Natural killer cell (primary cell): ENCODE measurements at regions not wholly inside any gene's neighbourhood (a gene's known extent, or its start where the extent isn't known, plus 50 kb on each side); places are given as distances from the start of the nearest gene placed in this dataset.

ENCODE experiments used
- ATAC-seq, 3 donors: fragments of 150-1000 bp in 2 of 3; fragments of 200-7000 bp in 1 of 3; cut with Tn5 transposase; 1 replicate in 1 of 3; 2 replicates in 2 of 3; pipeline ENCODE4 v1.10.0; 2021; ENCODE audit warnings: mild to moderate bottlenecking in 2 of 3, moderate library complexity in 2 of 3
- DNase-seq, 2 donors: peaks; one replicate each; pipeline versions ENCODE4 v3.0.0 to v3.0.0-alpha.2; 2013 to 2021; ENCODE audit warnings: mixed read lengths in 1 of 2
- H3K27ac ChIP-seq: one replicate; pipeline ENCODE4 v1.5.1; 2013; ENCODE audit warnings: mild to moderate bottlenecking, low read length
- H3K27me3 ChIP-seq: one replicate; pipeline ENCODE4 v1.6.1; 2013; ENCODE audit warnings: low read length; ENCODE audit not compliant: control insufficient read depth, insufficient read depth
- H3K36me3 ChIP-seq: one replicate; pipeline ENCODE4 v1.6.1; 2013; ENCODE audit warnings: low read length; ENCODE audit not compliant: control insufficient read depth, insufficient read depth
- H3K4me1 ChIP-seq: one replicate; pipeline ENCODE4 v1.6.1; 2013; ENCODE audit warnings: low read length; ENCODE audit not compliant: control insufficient read depth, insufficient read depth
- H3K4me3 ChIP-seq: one replicate; pipeline ENCODE4 v1.5.1; 2013; ENCODE audit warnings: low read length
- H3K9me3 ChIP-seq: one replicate; pipeline ENCODE4 v1.6.1; 2013; ENCODE audit warnings: low read length; ENCODE audit not compliant: control insufficient read depth, insufficient read depth
- H3K27ac Mint-ChIP-seq, 2 donors: one replicate each; pipeline ENCODE4 v1.8.0; 2022; ENCODE audit warnings: mild to moderate bottlenecking in 2 of 2, mixed read lengths in 2 of 2, moderate library complexity in 1 of 2
- H3K27me3 Mint-ChIP-seq, 2 donors: one replicate each; pipeline ENCODE4 v1.8.0; 2022; ENCODE audit warnings: low read depth in 2 of 2, mixed read lengths in 2 of 2
- H3K36me3 Mint-ChIP-seq: one replicate; pipeline ENCODE4 v1.8.0; 2022; ENCODE audit warnings: mixed read lengths
- H3K4me1 Mint-ChIP-seq, 2 donors: one replicate each; pipeline ENCODE4 v1.8.0; 2022; ENCODE audit warnings: mixed read lengths in 2 of 2
- H3K4me3 Mint-ChIP-seq: one replicate; pipeline ENCODE4 v1.8.0; 2022; ENCODE audit warnings: mild to moderate bottlenecking, moderate library complexity, mixed read lengths
- H3K9me3 Mint-ChIP-seq, 2 donors: one replicate each; pipeline ENCODE4 v1.8.0; 2022; ENCODE audit warnings: mixed read lengths in 2 of 2
- CTCF ChIP-seq: fragments of 200-600 bp; IDR thresholded peaks from one replicate; pipeline ENCODE4 v1.8.0; 2022; ENCODE audit warnings: antibody characterized with exemption
- WGBS: methylation state at CpG from one replicate; pipeline ENCODE4 v1.1.7; 2013; ENCODE audit warnings: missing lambda C conversion rate; ENCODE audit not compliant: insufficient coverage; 5-methylcytosine and 5-hydroxymethylcytosine counted together
- intact Hi-C: fragments of 100-400 bp; cut with micrococcal nuclease; formaldehyde crosslinking; loops from one replicate; pipeline ENCODE4 v1.14.2; 2022

GRCh38 chr4:138513535-138513934 is 271.4 kb upstream of the SLC7A11 start:
- Mint-ChIP-seq H3K27me3 (no peaks in the 10 kb centered on the region), H3K27ac (no peak overlapping the region), H3K36me3 (no peaks in the 10 kb centered on the region), H3K4me3 (no peak overlapping the region), H3K9me3 (peaks cover 6 to 11% of the 10 kb centered on the region in 2 donors), H3K4me1 (no peaks in the 10 kb centered on the region)
- no peak for ATAC-seq
- Histone ChIP-seq H3K27me3 (no peaks in the 10 kb centered on the region), H3K9me3 (no peaks in the 10 kb centered on the region), H3K27ac (no peak overlapping the region), H3K4me3 (no peak overlapping the region), H3K36me3 (no peaks in the 10 kb centered on the region), H3K4me1 (no peaks in the 10 kb centered on the region)
- TF ChIP-seq CTCF, result no peak
- WGBS, result 85% methylated on average over 1 of the region's 1 CpG
- intact Hi-C loops, result no loop called here
- DNase-seq, result no peak

GRCh38 chr4:138512756-138513155 is 270.6 kb upstream of the SLC7A11 start:
- DNase-seq (no peak), ATAC-seq (no peak)
- H3K4me1 ChIP-seq, result no peaks in the 10 kb centered on the region
- H3K36me3 ChIP-seq, result no peaks in the 10 kb centered on the region
- no peak overlapping the region for H3K4me3 Mint-ChIP-seq
- peaks cover 8 to 11% of the 10 kb centered on the region in 2 donors for H3K9me3 Mint-ChIP-seq
- intact Hi-C loops, result no loop called here
- H3K36me3 Mint-ChIP-seq, result no peaks in the 10 kb centered on the region
- H3K27me3 Mint-ChIP-seq, result no peaks in the 10 kb centered on the region
- no peak for TF ChIP-seq CTCF
- no peaks in the 10 kb centered on the region for H3K9me3 ChIP-seq
- H3K27ac ChIP-seq, result no peak overlapping the region
- no peaks in the 10 kb centered on the region for H3K27me3 ChIP-seq
- H3K4me1 Mint-ChIP-seq, result no peaks in the 10 kb centered on the region
- H3K27ac Mint-ChIP-seq, result no peak overlapping the region
- no peak overlapping the region for H3K4me3 ChIP-seq

- no peak for DNase-seq
- H3K27ac Mint-ChIP-seq, result no peak overlapping the region
- Histone ChIP-seq H3K27ac (no peak overlapping the region), H3K9me3 (no peaks in the 10 kb centered on the region), H3K4me3 (no peak overlapping the region), H3K4me1 (no peaks in the 10 kb centered on the region), H3K36me3 (no peaks in the 10 kb centered on the region), H3K27me3 (no peaks in the 10 kb centered on the region)
- H3K4me1 Mint-ChIP-seq, result no peaks in the 10 kb centered on the region
- no peak for ATAC-seq
- no peaks in the 10 kb centered on the region for H3K36me3 Mint-ChIP-seq
- TF ChIP-seq CTCF, result no peak
- WGBS, result 50% methylated on average over 1 of the region's 3 CpGs
- H3K9me3 Mint-ChIP-seq, result peaks cover 18 to 19% of the 10 kb centered on the region in 2 donors
- H3K4me3 Mint-ChIP-seq, result no peak overlapping the region
- H3K27me3 Mint-ChIP-seq, result no peaks in the 10 kb centered on the region
- intact Hi-C loops, result no loop called here
These were observed 267.9 kb upstream of the SLC7A11 start for GRCh38 chr4:138510053-138510452.

- no peaks in the 10 kb centered on the region for H3K4me1 Mint-ChIP-seq
- intact Hi-C loops, result no loop called here
- 95% methylated on average over 1 of the region's 1 CpG for WGBS
- Histone ChIP-seq H3K4me3 (no peak overlapping the region), H3K27ac (no peak overlapping the region), H3K9me3 (no peaks in the 10 kb centered on the region), H3K36me3 (no peaks in the 10 kb centered on the region), H3K27me3 (no peaks in the 10 kb centered on the region), H3K4me1 (no peaks in the 10 kb centered on the region)
- H3K27ac Mint-ChIP-seq, result no peak overlapping the region
- H3K4me3 Mint-ChIP-seq, result no peak overlapping the region
- H3K9me3 Mint-ChIP-seq, result peaks cover 18 to 20% of the 10 kb centered on the region in 2 donors
- TF ChIP-seq CTCF, result no peak
- ATAC-seq, result no peak
- no peaks in the 10 kb centered on the region for H3K27me3 Mint-ChIP-seq
- no peak for DNase-seq
- H3K36me3 Mint-ChIP-seq, result no peaks in the 10 kb centered on the region
These were observed 267.2 kb upstream of the SLC7A11 start for GRCh38 chr4:138509346-138509745.
